SK-N-SH (cell line): ENCODE measurements at regions not wholly inside any gene's neighbourhood (a gene's known extent, or its start where the extent isn't known, plus 50 kb on each side); places are given as distances from the start of the nearest gene placed in this dataset.

Source experiments
- CTCF ChIA-PET: fragments of 300-600, 350-600 bp; formaldehyde crosslinking; extraction: SDS; loops from one replicate; lab custom pipeline; 2021; lab: Yijun Ruan, JAX
- POLR2A ChIA-PET: fragments of 350-600 bp; sonication (Branson Sonifier 250); formaldehyde crosslinking; extraction: SDS; loops from one replicate; lab custom pipeline; 2020; ENCODE audit warnings: antibody characterized with exemption, inconsistent platforms; lab: Yijun Ruan, JAX
- DNase-seq: peaks from one replicate; pipeline ENCODE4 v3.0.0; 2012
- H2AFZ ChIP-seq: fragments of 200-600 bp; sonication (generic); 2 replicates; pipeline ENCODE4 v1.8.1; 2016; ENCODE audit warnings: antibody characterized with exemption, mild to moderate bottlenecking, low read depth
- H3F3A ChIP-seq: fragments of 200-600 bp; sonication (generic); replicated peaks from 2 replicates; pipeline ENCODE3; 2016; ENCODE audit warnings: antibody characterized with exemption, mild to moderate bottlenecking; ENCODE audit not compliant: insufficient read depth
- H3K27ac ChIP-seq, 2 experiments: fragments of 200-500 bp in 1 of 2; fragments of 200-600 bp in 1 of 2; sonication (Bioruptor generic) in 1 of 2; sonication (generic), shearing (Covaris generic) in 1 of 2; 2 replicates each; pipeline versions ENCODE4 v1.5.1 to v1.6.1; 2014 to 2016; ENCODE audit warnings: low read depth in 2 of 2, inconsistent platforms in 1 of 2, low read length in 1 of 2, mild to moderate bottlenecking in 1 of 2, mixed read lengths in 1 of 2
- H3K27me3 ChIP-seq: fragments of 200-600 bp; sonication (generic), shearing (Covaris generic); 2 replicates; pipeline ENCODE4 v1.6.1; 2016; ENCODE audit warnings: mixed run types; ENCODE audit not compliant: insufficient read depth
- H3K36me3 ChIP-seq, 2 experiments: fragments of 200-500 bp in 1 of 2; fragments of 200-600 bp in 1 of 2; sonication (Bioruptor generic) in 1 of 2; sonication (generic) in 1 of 2; replicated peaks in 1 of 2; 2 replicates each; pipeline versions ENCODE3 to v1.5.1; 2014 to 2016; ENCODE audit warnings: low read length in 1 of 2, mild to moderate bottlenecking in 1 of 2; ENCODE audit not compliant: insufficient read depth in 2 of 2, control insufficient read depth in 1 of 2
- H3K4me1 ChIP-seq, 2 experiments: fragments of 200-500 bp in 1 of 2; fragments of 200-600 bp in 1 of 2; sonication (Bioruptor generic) in 1 of 2; sonication (generic), shearing (Covaris generic) in 1 of 2; 2 replicates each; pipeline versions ENCODE4 v1.5.1 to v1.6.1; 2014 to 2016; ENCODE audit warnings: low read depth in 1 of 2, low read length in 1 of 2, mixed run types in 1 of 2; ENCODE audit not compliant: insufficient read depth in 2 of 2, control insufficient read depth in 1 of 2
- H3K4me2 ChIP-seq: fragments of 200-600 bp; sonication (generic), shearing (Covaris generic); 2 replicates; pipeline ENCODE4 v1.6.1; 2017; ENCODE audit warnings: mixed run types
- H3K4me3 ChIP-seq, 2 experiments: fragments of 200-500 bp in 1 of 2; fragments of 200-600 bp in 1 of 2; sonication (Bioruptor generic) in 1 of 2; sonication (generic), shearing (Covaris generic) in 1 of 2; 2 replicates each; pipeline versions ENCODE4 v1.5.1 to v1.8.1; 2014 to 2016; ENCODE audit warnings: low read depth in 2 of 2, inconsistent platforms in 1 of 2, low read length in 1 of 2, mild to moderate bottlenecking in 1 of 2, mixed read lengths in 1 of 2, moderate library complexity in 1 of 2
- H3K79me2 ChIP-seq: fragments of 200-600 bp; sonication (generic); 2 replicates; pipeline ENCODE4 v1.8.1; 2017; ENCODE audit warnings: mild to moderate bottlenecking; ENCODE audit not compliant: insufficient read depth
- H3K9ac ChIP-seq: fragments of 200-600 bp; sonication (generic); 2 replicates; pipeline ENCODE4 v1.6.1; 2017; ENCODE audit warnings: mixed run types
- H3K9me2 ChIP-seq: fragments of 200-600 bp; sonication (generic); 2 replicates; pipeline ENCODE4 v1.6.1; 2017; ENCODE audit warnings: mixed run types
- H3K9me3 ChIP-seq: fragments of 200-600 bp; sonication (generic); 2 replicates; pipeline ENCODE4 v1.6.1; 2017; ENCODE audit warnings: mixed run types, mild to moderate bottlenecking, moderate library complexity
- H4K20me1 ChIP-seq: fragments of 200-600 bp; sonication (generic); 2 replicates; pipeline ENCODE4 v1.6.1; 2017; ENCODE audit warnings: mild to moderate bottlenecking, mixed run types; ENCODE audit not compliant: insufficient read depth
- CHD2 ChIP-seq: fragments of 150-350 bp; IDR thresholded peaks from 2 replicates; pipeline ENCODE4 v1.6.1; 2018; ENCODE audit warnings: low read length; ENCODE audit not compliant: partially characterized antibody
- ELF1 ChIP-seq: IDR thresholded peaks from 2 replicates; pipeline ENCODE4 v1.4.0; 2012
- EP300 ChIP-seq, 2 experiments: IDR thresholded peaks; 2 replicates each; pipeline versions ENCODE4 v1.4.0 to v1.6.1; 2012; ENCODE audit warnings: borderline replicate concordance in 1 of 2, low read depth in 1 of 2, low read length in 1 of 2
- EZH2phosphoT487 ChIP-seq: fragments of 200-600 bp; sonication (generic); IDR thresholded peaks from 2 replicates; pipeline ENCODE4 v1.6.1; 2017; ENCODE audit warnings: low read depth, mixed run types, mild to moderate bottlenecking, antibody characterized with exemption, moderate library complexity, borderline replicate concordance
- FOSL2 ChIP-seq: IDR thresholded peaks from 2 replicates; pipeline ENCODE4 v1.4.0; 2012; ENCODE audit warnings: low read depth, mild to moderate bottlenecking, moderate library complexity, borderline replicate concordance
- JUND ChIP-seq: IDR thresholded peaks from 2 replicates; pipeline ENCODE4 v1.4.0; 2012
- MAX ChIP-seq: IDR thresholded peaks from 2 replicates; pipeline ENCODE4 v1.4.0; 2012; ENCODE audit warnings: low read depth
- MEF2A ChIP-seq: IDR thresholded peaks from 2 replicates; pipeline ENCODE4 v1.4.0; 2012; ENCODE audit warnings: low read depth, borderline replicate concordance
- MXI1 ChIP-seq: IDR thresholded peaks from 2 replicates; pipeline ENCODE4 v1.6.1; 2012; ENCODE audit warnings: mild to moderate bottlenecking, low read depth, low read length, improper control_type of control experiment
- NFIC ChIP-seq: IDR thresholded peaks from 2 replicates; pipeline ENCODE4 v1.4.0; 2012; ENCODE audit warnings: borderline replicate concordance
- PBX3 ChIP-seq: IDR thresholded peaks from 2 replicates; pipeline ENCODE4; 2012
- POLR2AphosphoS5 ChIP-seq: IDR thresholded peaks from 2 replicates; pipeline ENCODE4 v1.6.1; 2012; ENCODE audit warnings: low read depth, low read length
- RCOR1 ChIP-seq: fragments of 150-350 bp; IDR thresholded peaks from 2 replicates; pipeline ENCODE4 v1.6.1; 2017; ENCODE audit warnings: antibody characterized with exemption, low read length
- REST ChIP-seq: IDR thresholded peaks from 2 replicates; pipeline ENCODE4 v1.6.1; 2012; ENCODE audit warnings: mild to moderate bottlenecking, low read depth, low read length, moderate library complexity
- RFX5 ChIP-seq: IDR thresholded peaks from 2 replicates; pipeline ENCODE4 v1.6.1; 2012; ENCODE audit warnings: mild to moderate bottlenecking, improper control_type of control experiment, low read length
- SIN3A ChIP-seq: IDR thresholded peaks from 2 replicates; pipeline ENCODE4 v1.6.1; 2012; ENCODE audit warnings: low read depth, mild to moderate bottlenecking, low read length, moderate library complexity, borderline replicate concordance
- TAF1 ChIP-seq: IDR thresholded peaks from 2 replicates; pipeline ENCODE4 v1.6.1; 2012; ENCODE audit warnings: low read depth, mild to moderate bottlenecking, low read length, moderate library complexity, borderline replicate concordance
- TCF12 ChIP-seq: IDR thresholded peaks from 2 replicates; pipeline ENCODE4 v1.4.0; 2012
- TEAD4 ChIP-seq: IDR thresholded peaks from 2 replicates; pipeline ENCODE4 v1.4.0; 2012; ENCODE audit warnings: mild to moderate bottlenecking, borderline replicate concordance; ENCODE audit not compliant: insufficient read depth
- YY1 ChIP-seq: IDR thresholded peaks from 2 replicates; pipeline ENCODE4 v1.4.0; 2012; ENCODE audit warnings: low read depth, mild to moderate bottlenecking
- ZBTB33 ChIP-seq: IDR thresholded peaks from 2 replicates; pipeline ENCODE4 v1.4.0; 2012; ENCODE audit warnings: low read depth, borderline replicate concordance
- WGBS: methylation state at CpG from one replicate; pipeline ENCODE4 v1.1.6; 2017; ENCODE audit warnings: low lambda C conversion rate; 5-methylcytosine and 5-hydroxymethylcytosine counted together

- Histone ChIP-seq H3K9me3 (no peaks in the 10 kb centered on the region), H3K9ac (no peak overlapping the region), H3K79me2 (no peaks in the 10 kb centered on the region; the same call in 1 of the 2 replicates), H3K27ac (no peak overlapping the region), H3K36me3 (no peaks in the 10 kb centered on the region), H2AFZ (no peak overlapping the region), H3K4me1 (no peaks in the 10 kb centered on the region), H3K4me3 (no peak overlapping the region), H3F3A (no peaks in the 10 kb centered on the region), H3K4me2 (no peak overlapping the region), H4K20me1 (no peaks in the 10 kb centered on the region), H3K9me2 (no peaks in the 10 kb centered on the region), H3K27me3 (no peaks in the 10 kb centered on the region)
- no peak for DNase-seq
- WGBS = 70% methylated on average over 5 of the region's 8 CpGs
- TF ChIP-seq RFX5 (no peak), PBX3 (no peak), TAF1 (no peak), SIN3A (no peak), EP300 (IDR thresholded peaks at IDR 0.05; ENCODE audit: borderline replicate concordance in 1 of 2, low read depth in 1 of 2, low read length in 1 of 2) (no peak), MAX (no peak), YY1 (no peak), ELF1 (no peak), TCF12 (no peak), FOSL2 (no peak), POLR2AphosphoS5 (no peak), REST (no peak), JUND (no peak), EZH2phosphoT487 (no peak), MEF2A (no peak)
- ChIA-PET POLR2A (no interaction called here), CTCF (no interaction called here)
Observed at GRCh38 chr13:63512095-63512494, 2096.4 kb upstream of the PCDH20 start.

GRCh38 chr13:63501702-63502101 is 2086.1 kb upstream of the PCDH20 start:
- Histone ChIP-seq H3K4me3 (no peak overlapping the region), H3K9me3 (no peaks in the 10 kb centered on the region), H3K9ac (no peak overlapping the region), H3K27ac (no peak overlapping the region), H3F3A (no peaks in the 10 kb centered on the region), H3K9me2 (no peaks in the 10 kb centered on the region), H3K36me3 (no peaks in the 10 kb centered on the region), H3K4me2 (no peak overlapping the region), H2AFZ (no peak overlapping the region), H3K4me1 (no peaks in the 10 kb centered on the region), H3K27me3 (no peaks in the 10 kb centered on the region), H3K79me2 (no peaks in the 10 kb centered on the region), H4K20me1 (no peaks in the 10 kb centered on the region)
- POLR2A ChIA-PET = no interaction called here
- DNase-seq = no peak
- CTCF ChIA-PET = no interaction called here
- 4% methylated on average over 1 of the region's 1 CpG for WGBS
- TF ChIP-seq YY1 = no peak
- no peak for TF ChIP-seq RFX5
- TF ChIP-seq CHD2 = no peak
- TF ChIP-seq POLR2AphosphoS5 = no peak
- TF ChIP-seq MEF2A = no peak
- 0 out of 2 replicates have a peak, but pooled peaks have one; percentile 24 for TF ChIP-seq JUND
- no peak for TF ChIP-seq FOSL2
- no peak for TF ChIP-seq ZBTB33
- no peak for TF ChIP-seq EP300 (IDR thresholded peaks at IDR 0.05; ENCODE audit: borderline replicate concordance in 1 of 2, low read depth in 1 of 2, low read length in 1 of 2)
- TF ChIP-seq MXI1 = no peak
- no peak for TF ChIP-seq TEAD4
- TF ChIP-seq EZH2phosphoT487 = no peak
- no peak for TF ChIP-seq RCOR1
- TF ChIP-seq NFIC = no peak
- TF ChIP-seq PBX3 = peak; percentile 48; the same call in 1 of the 2 replicates
